ENCODE measurements at regions not wholly inside any gene's neighbourhood (a gene's known extent, or its start where the extent isn't known, plus 50 kb on each side); places are given as distances from the start of the nearest gene placed in this dataset.

GRCh38 chr5:93019896-93020295 is 561.1 kb downstream of the NR2F1-AS1 start:
- 54 to 63% methylated on average over 2 of the region's 2 CpGs for WGBS, 2 donors (ENCODE audit: low coverage in 1 of 2)
- Histone ChIP-seq H3K27me3 (no peaks in the 10 kb centered on the region), H3K9me3 (no peaks in the 10 kb centered on the region), H3K27ac (no peak overlapping the region), H3K36me3 (no peaks in the 10 kb centered on the region), H3K4me1 (no peaks in the 10 kb centered on the region), H3K4me3 (no peak overlapping the region)
- in situ Hi-C loops (cut with MboI; ENCODE audit: low pct_ligation_motif_present in 1 of 4, low pct_unique_long_range_greater_than_20kb in 1 of 4, low sequenced_read_pairs in 3 of 4) = no loop called here
- TF ChIP-seq EP300 (IDR thresholded peaks at IDR 0.05; ENCODE audit: low read depth) = no peak
- TF ChIP-seq CTCF (IDR thresholded peaks at IDR 0.05) = no peak
- TF ChIP-seq POLR2A (IDR thresholded peaks at IDR 0.05) = no peak
- TF ChIP-seq POLR2AphosphoS5 (IDR thresholded peaks at IDR 0.05) = no peak
- intact Hi-C loops (cut with DNase I; ENCODE audit: low total_unique reads) = no loop called here
- no peak for DNase-seq

- Histone ChIP-seq H3K4me1 (no peaks in the 10 kb centered on the region), H3K27ac (no peak overlapping the region), H3K36me3 (no peaks in the 10 kb centered on the region), H3K9me3 (no peaks in the 10 kb centered on the region), H3K4me3 (no peak overlapping the region), H3K27me3 (no peaks in the 10 kb centered on the region)
- in situ Hi-C loops (cut with MboI; ENCODE audit: low pct_ligation_motif_present in 1 of 4, low pct_unique_long_range_greater_than_20kb in 1 of 4, low sequenced_read_pairs in 3 of 4) = no loop called here
- DNase-seq = no peak
- intact Hi-C loops (cut with DNase I; ENCODE audit: low total_unique reads) = no loop called here
- TF ChIP-seq POLR2A (IDR thresholded peaks at IDR 0.05) (no peak), CTCF (IDR thresholded peaks at IDR 0.05) (no peak)
These were observed 562.6 kb downstream of the NR2F1-AS1 start for GRCh38 chr5:93018461-93018860.

- intact Hi-C loops (cut with DNase I; ENCODE audit: low total_unique reads) = no loop called here
- no peaks in the 10 kb centered on the region for H3K9me3 ChIP-seq
These were observed 563.2 kb downstream of the NR2F1-AS1 start for GRCh38 chr5:93017849-93018248.

GRCh38 chr5:93017376-93017775 is 563.6 kb downstream of the NR2F1-AS1 start:
- no peak for DNase-seq
- WGBS, 2 donors (ENCODE audit: low coverage in 1 of 2) = 87 to 100% methylated on average over 1 of the region's 1 CpG
- Histone ChIP-seq H3K4me3 (no peak overlapping the region), H3K4me1 (no peaks in the 10 kb centered on the region), H3K27me3 (no peaks in the 10 kb centered on the region), H3K27ac (no peak overlapping the region), H3K36me3 (no peaks in the 10 kb centered on the region), H3K9me3 (no peaks in the 10 kb centered on the region)
- intact Hi-C loops (cut with DNase I; ENCODE audit: low total_unique reads) (no loop called here), in situ Hi-C loops (cut with MboI; ENCODE audit: low pct_ligation_motif_present in 1 of 4, low pct_unique_long_range_greater_than_20kb in 1 of 4, low sequenced_read_pairs in 3 of 4) (no loop called here)
- no peak for TF ChIP-seq POLR2AphosphoS5 (IDR thresholded peaks at IDR 0.05)
- TF ChIP-seq CTCF (IDR thresholded peaks at IDR 0.05) = no peak
- no peak for TF ChIP-seq POLR2A (IDR thresholded peaks at IDR 0.05)
- TF ChIP-seq EP300 (IDR thresholded peaks at IDR 0.05; ENCODE audit: low read depth) = no peak

More at GRCh38 chr5:93017849-93018248, 563.2 kb downstream of the NR2F1-AS1 start:
- no peak for TF ChIP-seq CTCF (IDR thresholded peaks at IDR 0.05)
- TF ChIP-seq POLR2AphosphoS5 (IDR thresholded peaks at IDR 0.05) = no peak
- TF ChIP-seq EP300 (IDR thresholded peaks at IDR 0.05; ENCODE audit: low read depth) = no peak
- TF ChIP-seq POLR2A (IDR thresholded peaks at IDR 0.05) = no peak
- no peak overlapping the region for H3K4me3 ChIP-seq
- no peak for DNase-seq
- in situ Hi-C loops (cut with MboI; ENCODE audit: low pct_ligation_motif_present in 1 of 4, low pct_unique_long_range_greater_than_20kb in 1 of 4, low sequenced_read_pairs in 3 of 4) = no loop called here
- H3K4me1 ChIP-seq = no peaks in the 10 kb centered on the region
- no peak overlapping the region for H3K27ac ChIP-seq
- H3K36me3 ChIP-seq = no peaks in the 10 kb centered on the region
- H3K27me3 ChIP-seq = no peaks in the 10 kb centered on the region
- 73 to 76% methylated on average over 2 of the region's 2 CpGs for WGBS, 2 donors (ENCODE audit: low coverage in 1 of 2)
